HUDEP-2 (cell line): ENCODE measurements at regions not wholly inside any gene's neighbourhood (a gene's known extent, or its start where the extent isn't known, plus 50 kb on each side); places are given as distances from the start of the nearest gene placed in this dataset.
"Not testable (repeated sequence)": the region's sequence is repeated elsewhere in the genome, so short reads cannot be mapped to it uniquely, and the experiment has no call there.

Experiments
- DNase-seq, 76 experiments: peaks; one replicate each; lab custom pipeline; 2025; ENCODE audit not compliant: unreplicated experiment in 76 of 76; lab: John Stamatoyannopoulos, UW

GRCh38 chr11:12585861-12586260, 88.4 kb upstream of the TEAD1 start:
- peak in 11 of 76 experiments; percentile 1 to 35 (median 15) for DNase-seq

- no peak for DNase-seq
Observed at GRCh38 chr11:12587333-12587991, 86.8 kb upstream of the TEAD1 start.

GRCh38 chr11:12591706-12592105, 82.5 kb upstream of the TEAD1 start:
- DNase-seq = no peak

GRCh38 chr11:12592283-12592682, 81.9 kb upstream of the TEAD1 start:
- DNase-seq = no peak

- not testable (repeated sequence) for DNase-seq
Observed at GRCh38 chr11:12595089-12595847, 79.0 kb upstream of the TEAD1 start.

- DNase-seq = no peak
Observed at GRCh38 chr11:12598330-12599256, 75.6 kb upstream of the TEAD1 start.

GRCh38 chr11:12599408-12600143, 74.6 kb upstream of the TEAD1 start:
- peak in 47 of 76 experiments; percentile 4 to 57 (median 33) for DNase-seq

- DNase-seq = no peak
Observed at GRCh38 chr11:12600829-12601228, 73.4 kb upstream of the TEAD1 start.

GRCh38 chr11:12602421-12602820, 71.8 kb upstream of the TEAD1 start:
- no peak for DNase-seq

GRCh38 chr11:12603143-12604088, 70.8 kb upstream of the TEAD1 start:
- DNase-seq = no peak

- DNase-seq = no peak
Observed at GRCh38 chr11:12604557-12605153, 69.6 kb upstream of the TEAD1 start.

- no peak for DNase-seq
Observed at GRCh38 chr11:12606597-12606996, 67.6 kb upstream of the TEAD1 start.

- DNase-seq = not testable (repeated sequence)
Observed at GRCh38 chr11:12608678-12609077, 65.5 kb upstream of the TEAD1 start.

- DNase-seq = no peak
Observed at GRCh38 chr11:12611352-12611751, 62.9 kb upstream of the TEAD1 start.

GRCh38 chr11:12617632-12618031, 56.6 kb upstream of the TEAD1 start:
- no peak for DNase-seq

- DNase-seq = no peak
Observed at GRCh38 chr11:12618743-12619540, 55.3 kb upstream of the TEAD1 start.

- no peak for DNase-seq
Observed at GRCh38 chr11:12623869-12624268, 50.4 kb upstream of the TEAD1 start.
